ENCODE measurements at regions not wholly inside any gene's neighbourhood (a gene's known extent, or its start where the extent isn't known, plus 50 kb on each side); places are given as distances from the start of the nearest gene placed in this dataset.

DNA sequence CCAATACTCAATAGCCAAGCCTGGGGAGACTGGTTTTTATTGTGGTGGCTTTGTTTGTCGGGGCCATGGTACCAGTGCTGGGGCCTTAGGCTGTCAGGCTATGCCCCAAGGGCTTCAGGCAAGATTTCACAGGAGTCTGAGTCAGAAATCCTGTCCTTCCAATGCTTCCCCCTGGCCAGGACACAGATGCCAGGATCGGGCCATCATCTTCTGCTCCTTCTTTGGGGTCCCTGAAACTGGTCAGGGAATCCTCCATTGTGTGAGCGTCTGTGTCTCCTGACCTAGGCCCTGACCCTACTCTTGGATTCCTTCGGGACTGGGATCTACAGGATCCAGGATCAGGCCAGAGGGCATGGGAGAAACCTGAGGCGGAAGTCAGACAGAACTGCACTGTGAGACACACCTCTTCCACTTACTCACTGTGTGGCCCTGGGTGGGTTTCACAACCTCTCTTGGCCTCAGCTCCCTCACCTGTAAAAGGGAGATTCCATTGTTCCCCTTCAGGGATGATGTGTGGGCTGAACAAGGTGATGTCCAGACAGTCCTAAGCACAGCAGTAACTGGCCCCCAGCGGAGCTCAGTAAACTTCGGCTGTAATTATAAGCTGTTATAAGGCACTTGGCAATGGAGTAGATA lies 292.7 kb downstream of the UACA start:
- DNase-seq (ENCODE audit: low read depth in 6 of 9, low spot score in 9 of 9): no peak
- H3K27me3 ChIP-seq (ENCODE audit: control insufficient read depth in 2 of 2, insufficient read depth in 1 of 2, low read length in 1 of 2): peaks cover 3 to 15% of the 10 kb centered on the region in 2 donors
- no peaks in the 10 kb centered on the region for H3K9me3 ChIP-seq (ENCODE audit: control insufficient read depth in 2 of 2, insufficient read depth in 1 of 2, low read length in 1 of 2)
- H3K4me1 ChIP-seq (ENCODE audit: control insufficient read depth in 2 of 2, insufficient read depth in 2 of 2, low read length in 2 of 2): peaks cover 20 to 60% of the 10 kb centered on the region in 2 donors
- WGBS: 97% methylated on average over 7 of the region's 7 CpGs
- no peak overlapping the region for H3K27ac ChIP-seq (ENCODE audit: low read depth in 1 of 2, low read length in 1 of 2)
- no peaks in the 10 kb centered on the region for H3K36me3 ChIP-seq (ENCODE audit: control insufficient read depth in 2 of 2, insufficient read depth in 2 of 2, low read length in 1 of 2)
- H3K4me3 ChIP-seq (ENCODE audit: low read length in 2 of 2): no peak overlapping the region

GRCh38 chr15:70469651-70470555 lies 293.5 kb downstream of the UACA start:
- H3K4me3 ChIP-seq (ENCODE audit: low read length in 2 of 2): no peak overlapping the region
- no peaks in the 10 kb centered on the region for H3K9me3 ChIP-seq (ENCODE audit: control insufficient read depth in 2 of 2, insufficient read depth in 1 of 2, low read length in 1 of 2)
- no peak overlapping the region for H3K27ac ChIP-seq (ENCODE audit: low read depth in 1 of 2, low read length in 1 of 2)
- WGBS: 93% methylated on average over 16 of the region's 16 CpGs
- no peaks in the 10 kb centered on the region for H3K36me3 ChIP-seq (ENCODE audit: control insufficient read depth in 2 of 2, insufficient read depth in 2 of 2, low read length in 1 of 2)
- H3K4me1 ChIP-seq (ENCODE audit: control insufficient read depth in 2 of 2, insufficient read depth in 2 of 2, low read length in 2 of 2): peaks cover 12 to 59% of the 10 kb centered on the region in 2 donors
- DNase-seq (ENCODE audit: low read depth in 6 of 9, low spot score in 9 of 9): no peak
- H3K27me3 ChIP-seq (ENCODE audit: control insufficient read depth in 2 of 2, insufficient read depth in 1 of 2, low read length in 1 of 2): peaks cover 3 to 15% of the 10 kb centered on the region in 2 donors

- Histone ChIP-seq H3K4me3 (ENCODE audit: low read length in 2 of 2) (no peak overlapping the region), H3K4me1 (ENCODE audit: control insufficient read depth in 2 of 2, insufficient read depth in 2 of 2, low read length in 2 of 2) (peaks cover 5 to 59% of the 10 kb centered on the region in 2 donors), H3K9me3 (ENCODE audit: control insufficient read depth in 2 of 2, insufficient read depth in 1 of 2, low read length in 1 of 2) (peaks cover 0 to 5% of the 10 kb centered on the region in 2 donors), H3K36me3 (ENCODE audit: control insufficient read depth in 2 of 2, insufficient read depth in 2 of 2, low read length in 1 of 2) (no peaks in the 10 kb centered on the region), H3K27me3 (ENCODE audit: control insufficient read depth in 2 of 2, insufficient read depth in 1 of 2, low read length in 1 of 2) (peaks cover 3 to 12% of the 10 kb centered on the region in 2 donors), H3K27ac (ENCODE audit: low read depth in 1 of 2, low read length in 1 of 2) (no peak overlapping the region)
- DNase-seq (ENCODE audit: low read depth in 6 of 9, low spot score in 9 of 9): no peak
- 94% methylated on average over 3 of the region's 3 CpGs for WGBS
These were observed 294.2 kb downstream of the UACA start for GRCh38 chr15:70469182-70469581.

GRCh38 chr15:70466895-70467529 lies 296.3 kb downstream of the UACA start:
- H3K36me3 ChIP-seq (ENCODE audit: control insufficient read depth in 2 of 2, insufficient read depth in 2 of 2, low read length in 1 of 2): no peaks in the 10 kb centered on the region
- peaks cover 0 to 5% of the 10 kb centered on the region in 2 donors for H3K9me3 ChIP-seq (ENCODE audit: control insufficient read depth in 2 of 2, insufficient read depth in 1 of 2, low read length in 1 of 2)
- H3K4me1 ChIP-seq (ENCODE audit: control insufficient read depth in 2 of 2, insufficient read depth in 2 of 2, low read length in 2 of 2): peaks cover 4 to 68% of the 10 kb centered on the region in 2 donors
- peaks cover 0 to 10% of the 10 kb centered on the region in 2 donors for H3K27me3 ChIP-seq (ENCODE audit: control insufficient read depth in 2 of 2, insufficient read depth in 1 of 2, low read length in 1 of 2)
- peak in 3 of 9 donors; percentile 69 to 88 (median 77) for DNase-seq (ENCODE audit: low read depth in 6 of 9, low spot score in 9 of 9)
- no peak overlapping the region for H3K27ac ChIP-seq (ENCODE audit: low read depth in 1 of 2, low read length in 1 of 2)
- 38% methylated on average over 4 of the region's 4 CpGs for WGBS
- H3K4me3 ChIP-seq (ENCODE audit: low read length in 2 of 2): no peak overlapping the region

DNA sequence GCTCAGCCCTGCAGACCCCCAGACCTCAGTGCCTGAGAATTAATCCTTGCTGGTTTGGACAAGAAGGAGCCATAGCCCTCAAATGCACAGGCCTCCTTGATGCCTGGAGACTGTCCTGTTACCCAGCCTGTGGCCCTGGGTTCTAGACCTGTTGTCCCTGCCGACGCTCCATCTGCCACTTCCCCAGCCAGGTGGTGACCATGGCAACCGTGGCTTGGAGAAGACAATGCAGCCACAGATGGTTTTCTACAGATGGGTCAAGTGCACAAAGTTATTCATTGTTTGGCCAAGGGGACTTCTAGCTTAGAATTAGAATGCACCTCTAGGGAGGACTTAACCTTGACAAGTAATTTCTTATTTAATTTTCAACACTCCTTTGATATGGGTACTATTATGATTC lies 297.1 kb downstream of the UACA start:
- 27% methylated on average over 3 of the region's 3 CpGs for WGBS

DNA sequence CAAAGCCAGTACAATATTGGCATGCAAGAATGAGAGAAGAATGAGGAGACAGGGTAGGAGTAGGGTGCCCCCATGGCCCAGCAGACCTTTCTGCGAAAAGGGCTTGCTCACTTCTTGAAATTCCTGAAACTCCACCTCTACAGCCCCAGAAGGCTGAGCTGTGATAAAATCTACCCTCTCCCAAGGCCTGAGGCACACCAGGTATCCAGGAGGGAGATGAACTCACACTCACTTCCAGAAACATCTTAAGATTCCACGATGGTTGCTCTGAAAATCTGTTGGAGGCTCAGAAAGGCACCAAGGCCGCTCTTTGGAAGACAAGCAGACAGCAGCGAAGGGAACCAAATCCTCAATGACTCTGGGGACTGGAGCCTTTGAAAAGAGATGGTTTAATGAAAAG lies 297.5 kb downstream of the UACA start:
- Histone ChIP-seq H3K36me3 (ENCODE audit: control insufficient read depth in 2 of 2, insufficient read depth in 2 of 2, low read length in 1 of 2) (no peaks in the 10 kb centered on the region), H3K27ac (ENCODE audit: low read depth in 1 of 2, low read length in 1 of 2) (no peak overlapping the region), H3K4me1 (ENCODE audit: control insufficient read depth in 2 of 2, insufficient read depth in 2 of 2, low read length in 2 of 2) (peaks cover 4 to 73% of the 10 kb centered on the region in 2 donors), H3K27me3 (ENCODE audit: control insufficient read depth in 2 of 2, insufficient read depth in 1 of 2, low read length in 1 of 2) (peaks cover 0 to 10% of the 10 kb centered on the region in 2 donors), H3K9me3 (ENCODE audit: control insufficient read depth in 2 of 2, insufficient read depth in 1 of 2, low read length in 1 of 2) (peaks cover 0 to 5% of the 10 kb centered on the region in 2 donors), H3K4me3 (ENCODE audit: low read length in 2 of 2) (no peak overlapping the region)
- no peak for DNase-seq (ENCODE audit: low read depth in 6 of 9, low spot score in 9 of 9)
- WGBS: 97% methylated on average over 4 of the region's 4 CpGs

More for the DNA sequence above, 297.1 kb downstream of the UACA start:
- peaks cover 4 to 73% of the 10 kb centered on the region in 2 donors for H3K4me1 ChIP-seq (ENCODE audit: control insufficient read depth in 2 of 2, insufficient read depth in 2 of 2, low read length in 2 of 2)
- DNase-seq (ENCODE audit: low read depth in 6 of 9, low spot score in 9 of 9): peak in 1 of 9 donors; percentile 52
- H3K36me3 ChIP-seq (ENCODE audit: control insufficient read depth in 2 of 2, insufficient read depth in 2 of 2, low read length in 1 of 2): no peaks in the 10 kb centered on the region
- no peak overlapping the region for H3K27ac ChIP-seq (ENCODE audit: low read depth in 1 of 2, low read length in 1 of 2)
- no peak overlapping the region for H3K4me3 ChIP-seq (ENCODE audit: low read length in 2 of 2)
- H3K27me3 ChIP-seq (ENCODE audit: control insufficient read depth in 2 of 2, insufficient read depth in 1 of 2, low read length in 1 of 2): peaks cover 0 to 10% of the 10 kb centered on the region in 2 donors
- H3K9me3 ChIP-seq (ENCODE audit: control insufficient read depth in 2 of 2, insufficient read depth in 1 of 2, low read length in 1 of 2): peaks cover 0 to 5% of the 10 kb centered on the region in 2 donors

DNA sequence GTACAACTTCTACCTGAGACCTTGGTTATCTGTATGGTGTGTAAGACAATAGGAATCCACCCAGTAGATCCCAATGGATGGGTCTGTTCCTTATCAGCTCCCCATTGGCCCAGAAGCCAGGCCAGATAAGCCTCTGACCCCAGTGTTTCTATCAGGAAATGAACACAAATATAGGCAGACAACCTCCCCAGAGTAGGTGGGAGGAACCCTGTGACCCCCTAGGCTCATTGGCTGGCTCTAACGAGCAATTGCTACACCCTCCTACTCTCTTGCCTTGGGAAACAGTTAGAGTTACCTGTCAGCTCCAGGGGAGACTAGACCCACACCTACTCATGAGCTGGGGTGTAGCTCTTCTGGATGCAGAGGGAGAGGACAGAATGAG lies 299.9 kb downstream of the UACA start:
- Histone ChIP-seq H3K4me3 (ENCODE audit: low read length in 2 of 2) (no peak overlapping the region), H3K4me1 (ENCODE audit: control insufficient read depth in 2 of 2, insufficient read depth in 2 of 2, low read length in 2 of 2) (peaks cover 4 to 82% of the 10 kb centered on the region in 2 donors), H3K27me3 (ENCODE audit: control insufficient read depth in 2 of 2, insufficient read depth in 1 of 2, low read length in 1 of 2) (no peaks in the 10 kb centered on the region), H3K9me3 (ENCODE audit: control insufficient read depth in 2 of 2, insufficient read depth in 1 of 2, low read length in 1 of 2) (peaks cover 0 to 5% of the 10 kb centered on the region in 2 donors), H3K36me3 (ENCODE audit: control insufficient read depth in 2 of 2, insufficient read depth in 2 of 2, low read length in 1 of 2) (no peaks in the 10 kb centered on the region), H3K27ac (ENCODE audit: low read depth in 1 of 2, low read length in 1 of 2) (peak overlapping the region in 1 of 2 donors; percentile 3)
- no peak for DNase-seq (ENCODE audit: low read depth in 6 of 9, low spot score in 9 of 9)
- 40% methylated on average over 1 of the region's 1 CpG for WGBS

DNA sequence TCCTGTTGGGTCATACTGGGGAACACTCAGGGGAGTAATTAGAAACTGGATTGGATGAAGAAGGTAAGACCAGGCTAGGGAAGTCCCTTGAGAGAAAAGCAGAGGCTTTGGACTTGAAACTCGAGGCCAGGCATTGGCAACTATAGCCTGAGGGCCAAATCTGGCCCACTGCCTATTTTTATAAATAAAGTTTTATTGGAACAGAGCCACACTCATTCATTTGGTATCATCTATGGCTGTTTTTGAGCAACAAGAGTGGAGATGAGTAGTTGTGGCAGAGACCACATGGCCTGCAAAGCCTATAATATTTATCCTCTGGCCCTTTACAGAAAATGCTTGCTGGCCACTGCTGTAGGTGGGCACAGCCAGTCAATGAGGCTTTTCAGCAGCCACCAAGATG lies 301.4 kb downstream of the UACA start:
- H3K27ac ChIP-seq (ENCODE audit: low read depth in 1 of 2, low read length in 1 of 2): no peak overlapping the region
- no peak for DNase-seq (ENCODE audit: low read depth in 6 of 9, low spot score in 9 of 9)
- 87% methylated on average over 1 of the region's 1 CpG for WGBS
- no peak overlapping the region for H3K4me3 ChIP-seq (ENCODE audit: low read length in 2 of 2)
- no peaks in the 10 kb centered on the region for H3K36me3 ChIP-seq (ENCODE audit: control insufficient read depth in 2 of 2, insufficient read depth in 2 of 2, low read length in 1 of 2)
- H3K9me3 ChIP-seq (ENCODE audit: control insufficient read depth in 2 of 2, insufficient read depth in 1 of 2, low read length in 1 of 2): peaks cover 0 to 5% of the 10 kb centered on the region in 2 donors
- H3K27me3 ChIP-seq (ENCODE audit: control insufficient read depth in 2 of 2, insufficient read depth in 1 of 2, low read length in 1 of 2): no peaks in the 10 kb centered on the region
- H3K4me1 ChIP-seq (ENCODE audit: control insufficient read depth in 2 of 2, insufficient read depth in 2 of 2, low read length in 2 of 2): peaks cover 4 to 68% of the 10 kb centered on the region in 2 donors

DNA sequence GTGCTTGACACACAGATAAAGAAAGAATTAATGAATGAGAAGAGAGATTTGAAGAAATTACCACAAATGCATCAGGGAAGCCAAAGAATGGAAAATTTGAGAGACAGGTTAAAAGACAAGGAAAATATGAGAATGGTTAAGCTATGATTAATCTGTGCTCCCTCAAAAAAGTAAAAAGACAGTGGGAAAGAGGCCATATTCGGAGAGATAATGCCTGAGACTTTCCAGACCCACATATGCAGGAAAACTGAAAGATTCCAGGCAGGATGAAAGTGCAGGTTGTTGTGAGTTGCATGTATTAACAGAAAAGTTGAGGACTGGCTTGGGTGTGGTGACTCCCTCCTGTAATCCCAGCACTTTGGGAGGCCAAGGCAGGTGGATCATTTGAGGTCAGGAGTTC lies 302.3 kb downstream of the UACA start:
- no peak overlapping the region for H3K27ac ChIP-seq (ENCODE audit: low read depth in 1 of 2, low read length in 1 of 2)
- no peaks in the 10 kb centered on the region for H3K27me3 ChIP-seq (ENCODE audit: control insufficient read depth in 2 of 2, insufficient read depth in 1 of 2, low read length in 1 of 2)
- WGBS: 90% methylated on average over 1 of the region's 1 CpG
- DNase-seq (ENCODE audit: low read depth in 6 of 9, low spot score in 9 of 9): no peak
- peaks cover 4 to 58% of the 10 kb centered on the region in 2 donors for H3K4me1 ChIP-seq (ENCODE audit: control insufficient read depth in 2 of 2, insufficient read depth in 2 of 2, low read length in 2 of 2)
- no peak overlapping the region for H3K4me3 ChIP-seq (ENCODE audit: low read length in 2 of 2)
- no peaks in the 10 kb centered on the region for H3K36me3 ChIP-seq (ENCODE audit: control insufficient read depth in 2 of 2, insufficient read depth in 2 of 2, low read length in 1 of 2)
- peaks cover 0 to 5% of the 10 kb centered on the region in 2 donors for H3K9me3 ChIP-seq (ENCODE audit: control insufficient read depth in 2 of 2, insufficient read depth in 1 of 2, low read length in 1 of 2)

All from thymus (tissue), 11 donors.